NCI-H345 treated with DMSO at 0.1 percent for 48 hours (cell line): ENCODE measurements at regions not wholly inside any gene's neighbourhood (a gene's known extent, or its start where the extent isn't known, plus 50 kb on each side); places are given as distances from the start of the nearest gene placed in this dataset.
"Not testable (repeated sequence)": the region's sequence is repeated elsewhere in the genome, so short reads cannot be mapped to it uniquely, and the experiment has no call there.

Experiments used
- DNase-seq: peaks from one replicate; lab custom pipeline; 2025; ENCODE audit not compliant: unreplicated experiment; lab: John Stamatoyannopoulos, UW

DNA sequence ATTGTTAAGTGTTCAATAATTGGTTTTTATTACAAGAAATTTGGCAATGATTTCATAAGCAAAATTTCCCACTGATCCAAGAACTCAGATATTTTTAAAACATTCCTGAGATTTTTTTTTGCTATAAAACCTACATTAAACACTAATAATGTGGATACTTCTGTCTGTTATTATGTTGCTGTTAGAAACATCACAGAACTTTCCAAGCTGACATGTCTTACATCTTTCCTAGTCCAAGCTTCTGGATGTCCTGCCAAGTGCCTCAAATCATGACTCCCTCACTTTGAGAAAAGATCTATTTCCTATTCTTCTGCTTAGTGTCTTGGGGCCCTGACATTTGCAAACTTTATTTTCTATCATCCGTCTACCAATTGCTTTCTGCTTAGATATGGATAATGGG, 110.8 kb downstream of the RFPL4B start:
- no peak for DNase-seq

DNA sequence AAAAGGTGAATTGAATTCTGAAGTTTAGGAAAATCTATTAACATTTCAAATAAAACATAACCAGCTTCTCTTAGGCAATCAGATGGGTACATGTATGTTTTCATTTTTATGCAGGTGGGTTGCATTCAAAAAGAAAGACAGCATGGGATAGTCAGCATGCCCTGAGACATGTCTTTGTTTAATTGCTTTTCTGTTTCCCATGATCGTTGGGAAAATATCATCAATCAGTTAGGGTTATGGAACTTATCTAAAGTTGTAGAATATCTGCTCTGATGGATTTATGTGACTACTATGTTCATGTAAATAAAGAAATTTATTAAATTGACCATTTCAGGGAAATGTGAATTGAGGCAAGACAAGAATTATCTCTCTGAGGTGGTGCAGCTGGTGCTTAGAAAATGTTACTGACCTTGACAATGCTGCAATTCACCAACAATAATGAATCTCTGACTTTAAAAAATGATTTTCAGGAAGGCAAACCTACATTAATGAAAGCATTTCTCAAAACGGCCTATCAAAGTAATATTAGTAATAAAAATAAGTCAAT, 112.7 kb downstream of the RFPL4B start:
- DNase-seq: no peak

DNA sequence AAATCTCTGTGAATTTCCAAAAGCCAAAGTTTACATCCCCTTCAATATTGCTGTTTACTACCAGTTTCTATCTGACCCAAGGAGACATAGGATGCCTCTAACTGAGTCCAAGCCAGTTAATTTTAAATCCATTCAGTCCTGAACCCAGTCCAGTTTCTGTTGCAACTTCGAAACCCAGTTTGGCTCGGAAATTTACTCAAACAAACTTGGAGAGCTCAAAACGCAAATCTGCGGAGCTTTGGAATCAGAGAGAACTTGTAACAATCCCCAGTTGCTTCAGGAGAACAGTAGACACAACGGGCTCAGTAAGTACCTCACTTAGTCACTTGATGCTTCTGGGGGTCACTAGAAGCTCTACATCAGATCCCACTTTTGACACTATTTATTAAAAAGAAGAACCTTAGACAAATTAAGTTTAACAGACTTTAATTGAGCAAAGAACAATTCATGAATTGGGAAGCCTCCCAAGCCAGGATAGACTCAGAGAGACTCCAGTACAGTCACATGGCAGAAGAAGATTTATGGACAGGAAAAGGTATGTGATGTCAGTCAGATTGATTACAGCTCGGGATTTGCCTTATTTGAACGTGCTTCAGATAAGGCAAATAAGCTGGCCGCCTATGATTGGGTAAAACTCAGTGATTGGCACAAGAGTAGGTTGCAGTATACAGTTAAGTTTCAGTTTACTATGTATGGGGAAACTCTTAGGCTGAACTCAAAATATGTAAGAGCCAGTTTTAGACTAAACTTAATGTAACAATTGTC, 118.0 kb downstream of the RFPL4B start:
- no peak for DNase-seq

DNA sequence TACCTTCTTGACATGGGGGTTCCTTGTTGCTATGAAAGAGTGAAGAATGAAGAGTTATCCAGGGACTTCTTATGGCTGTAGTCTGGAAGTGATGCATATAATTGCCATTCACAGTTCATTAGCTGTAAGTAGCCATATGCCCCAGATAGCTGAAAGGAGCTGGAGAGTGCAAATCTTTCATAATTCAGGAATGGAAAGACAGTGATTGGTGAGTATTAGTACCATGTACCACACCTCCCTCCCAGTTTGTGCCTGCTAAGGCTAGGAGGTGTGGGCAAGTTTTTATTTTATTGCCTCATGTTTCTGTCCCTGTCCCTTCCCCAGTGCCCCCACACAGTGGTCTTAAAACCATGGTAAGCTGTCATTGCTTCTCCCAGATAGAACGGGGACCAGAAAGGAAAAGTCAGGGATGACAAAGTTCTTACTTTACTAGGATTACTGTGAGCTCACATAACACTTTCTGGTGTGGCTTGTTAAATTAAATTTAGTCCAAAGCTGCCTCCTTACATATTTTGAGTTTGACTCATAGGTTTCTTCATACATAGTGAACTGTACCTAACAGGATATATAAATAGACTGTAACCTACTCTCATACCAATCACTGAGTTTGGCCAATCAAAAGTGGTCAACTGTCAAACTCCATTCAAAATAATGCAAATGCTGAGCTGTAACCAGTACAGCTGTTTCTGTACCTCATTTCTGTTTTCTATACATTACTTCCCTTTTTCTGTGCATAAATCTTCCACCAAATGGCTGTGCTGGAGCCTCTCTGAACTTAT, 119.4 kb downstream of the RFPL4B start:
- DNase-seq: no peak

DNA sequence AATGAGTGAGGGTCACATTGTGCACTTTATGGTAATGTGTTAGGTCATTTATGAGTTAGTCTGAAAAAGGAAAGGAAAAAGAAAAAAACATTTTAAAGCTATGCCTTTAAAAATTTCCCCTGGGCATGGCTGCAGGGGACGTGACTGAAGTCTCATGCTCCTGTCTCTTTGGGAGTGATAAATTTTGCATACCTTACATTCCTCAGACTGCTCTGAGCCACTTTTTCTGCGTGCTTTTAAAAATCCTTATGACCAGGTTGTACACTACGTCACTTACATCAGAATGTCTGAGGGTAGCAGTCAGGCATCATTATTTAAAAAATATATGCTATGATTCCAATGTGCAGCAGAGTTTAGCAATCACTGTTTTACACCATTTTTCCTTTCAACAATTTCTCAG, 121.2 kb downstream of the RFPL4B start:
- no peak for DNase-seq

DNA sequence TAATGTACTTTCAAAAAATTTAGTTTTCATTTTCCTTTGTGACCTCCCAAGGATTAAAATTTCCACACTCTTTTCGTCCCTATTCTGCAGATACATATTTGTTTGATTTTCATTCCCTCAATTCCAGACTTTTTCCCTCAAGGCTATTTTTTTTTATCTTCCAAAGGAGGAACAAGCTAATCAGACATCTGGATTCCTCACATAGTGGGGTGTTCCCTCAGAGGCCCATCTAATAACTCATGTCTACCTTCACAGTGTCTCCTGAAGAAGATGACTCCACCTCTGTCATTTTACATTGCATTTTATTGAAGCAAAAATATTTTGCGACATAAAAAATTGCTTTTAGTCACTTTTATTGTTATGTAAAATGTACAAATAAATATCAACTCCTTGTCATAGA, 122.2 kb downstream of the RFPL4B start:
- DNase-seq: no peak

DNA sequence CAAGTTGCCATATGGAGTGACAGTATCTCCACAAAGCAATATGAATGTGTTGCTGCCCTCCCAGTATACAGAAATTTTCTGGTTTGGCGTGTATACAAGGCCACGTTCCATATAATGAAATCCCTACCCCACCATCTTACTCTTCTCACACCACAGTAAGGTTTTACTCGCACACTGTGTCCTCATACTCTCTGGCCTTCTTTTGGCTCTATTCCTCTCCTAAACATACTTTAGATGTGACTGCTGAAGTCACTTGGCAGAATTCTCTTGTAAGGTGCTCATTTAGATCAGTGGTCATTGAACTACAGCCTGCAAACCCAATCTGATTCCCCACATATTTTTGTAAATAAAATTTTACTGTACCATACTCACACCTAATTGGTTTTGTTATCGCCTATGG, 123.2 kb downstream of the RFPL4B start:
- DNase-seq: no peak

DNA sequence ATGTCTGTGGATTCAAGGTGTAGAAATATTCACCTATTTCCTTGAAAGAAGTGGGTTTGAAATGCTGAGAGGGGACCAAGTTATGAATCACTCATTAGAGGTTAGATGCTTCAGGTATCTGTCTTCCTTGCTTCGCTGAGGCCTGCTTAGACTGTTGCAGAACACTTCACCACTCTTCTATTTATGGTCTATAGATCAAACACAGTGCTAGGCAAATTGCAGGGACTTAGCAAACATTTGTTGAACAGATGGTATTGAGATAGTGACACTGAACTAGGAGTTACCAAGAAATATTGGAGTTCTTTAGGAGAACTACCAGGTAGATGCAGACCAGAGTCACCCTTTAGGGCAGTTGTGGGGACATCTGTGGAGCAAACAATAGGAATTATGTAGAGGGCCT, 123.8 kb downstream of the RFPL4B start:
- DNase-seq: no peak

DNA sequence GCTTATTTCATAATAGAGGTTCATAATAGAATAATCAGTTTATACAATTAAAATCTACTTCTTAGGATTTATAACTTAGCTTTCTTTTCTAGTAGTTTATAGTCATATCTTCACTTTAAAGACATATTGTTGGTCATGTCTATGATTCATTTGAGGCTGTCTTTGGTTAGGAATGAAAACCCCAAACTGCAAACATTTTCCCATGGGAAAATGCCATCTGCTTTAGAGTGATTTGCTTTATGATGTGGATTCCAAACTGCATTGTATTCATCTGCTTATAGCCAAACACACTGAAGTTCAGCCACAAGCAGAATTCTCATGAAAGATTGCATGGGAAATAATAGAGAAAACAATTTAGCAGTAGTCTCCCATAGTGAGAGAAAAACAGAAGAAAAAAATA, 128.0 kb downstream of the RFPL4B start:
- no peak for DNase-seq

DNA sequence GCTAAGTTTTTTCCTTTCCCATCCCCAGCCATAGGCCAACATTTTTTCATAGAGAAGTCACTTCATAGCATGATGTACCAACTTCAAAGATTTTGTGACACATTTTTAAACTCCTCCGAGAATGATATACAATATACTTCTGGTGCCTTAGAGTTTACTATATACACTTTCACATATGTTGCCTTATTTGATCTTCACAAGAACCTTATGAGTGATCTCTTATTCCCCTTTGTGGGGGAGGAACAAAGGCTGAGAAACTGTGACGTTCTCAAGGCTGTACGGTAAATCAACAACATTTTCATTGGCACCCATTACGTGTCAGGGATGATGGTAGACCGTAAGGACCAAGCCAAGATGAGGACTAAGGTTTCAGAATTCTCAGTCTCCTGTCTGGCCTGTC, 130.0 kb downstream of the RFPL4B start:
- DNase-seq: no peak

DNA sequence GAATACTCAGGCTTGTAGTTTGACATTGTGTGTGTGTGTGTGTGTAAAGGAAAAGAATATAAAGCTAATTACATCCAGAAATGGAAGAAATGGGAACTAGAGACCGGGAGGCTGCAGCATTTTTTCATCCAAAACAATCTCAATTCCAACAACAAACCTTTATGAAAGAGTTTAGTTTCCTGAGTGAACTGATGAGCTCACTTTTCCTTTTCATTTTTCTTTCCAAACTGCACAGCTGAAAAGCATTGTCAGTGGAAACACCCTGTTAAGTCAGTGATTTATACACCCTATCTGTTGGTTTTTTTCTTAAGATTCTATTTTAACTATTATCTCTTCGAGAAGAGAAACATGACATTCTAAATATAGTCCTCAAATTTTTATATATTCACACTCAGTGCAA, 130.9 kb downstream of the RFPL4B start:
- DNase-seq: no peak

DNA sequence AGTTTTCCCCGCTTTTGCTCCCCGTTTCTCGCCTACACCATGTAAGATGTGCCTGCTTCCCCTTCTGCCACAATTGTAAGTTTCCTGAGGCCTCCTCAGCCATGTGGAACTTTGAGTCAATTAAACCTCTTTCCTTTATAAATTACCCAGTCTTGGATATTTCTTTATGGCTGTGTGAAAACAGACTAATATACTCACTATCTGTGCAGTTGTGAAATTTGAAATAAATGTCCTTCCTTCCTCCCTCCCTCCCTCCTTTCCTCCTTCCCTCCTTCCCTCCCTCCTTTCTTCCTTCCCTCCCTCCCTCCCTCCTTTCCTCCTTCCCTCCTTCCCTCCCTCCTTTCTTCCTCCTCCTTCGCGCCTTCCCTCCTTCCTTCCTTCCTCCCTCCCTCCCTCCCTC, 132.8 kb downstream of the RFPL4B start:
- DNase-seq: not testable (repeated sequence)

DNA sequence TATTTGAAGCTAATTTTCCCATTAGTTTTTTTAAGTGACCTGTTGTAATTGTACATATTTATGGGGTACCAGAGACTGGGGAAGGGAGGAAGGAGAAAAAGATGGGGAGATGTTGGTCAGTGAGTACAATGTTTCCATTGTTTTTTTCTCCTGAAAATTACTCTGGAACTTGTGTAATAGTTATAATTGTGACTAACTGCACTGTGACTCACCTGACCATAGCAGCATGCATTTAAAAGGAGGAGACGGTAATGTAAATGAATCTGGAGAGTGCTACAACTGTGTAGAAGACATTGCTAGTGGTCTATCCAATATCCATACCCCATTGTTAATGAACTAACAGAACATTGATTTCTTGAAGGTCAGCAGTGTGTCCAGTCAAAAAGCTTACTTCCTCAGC, 133.4 kb downstream of the RFPL4B start:
- DNase-seq: no peak

DNA sequence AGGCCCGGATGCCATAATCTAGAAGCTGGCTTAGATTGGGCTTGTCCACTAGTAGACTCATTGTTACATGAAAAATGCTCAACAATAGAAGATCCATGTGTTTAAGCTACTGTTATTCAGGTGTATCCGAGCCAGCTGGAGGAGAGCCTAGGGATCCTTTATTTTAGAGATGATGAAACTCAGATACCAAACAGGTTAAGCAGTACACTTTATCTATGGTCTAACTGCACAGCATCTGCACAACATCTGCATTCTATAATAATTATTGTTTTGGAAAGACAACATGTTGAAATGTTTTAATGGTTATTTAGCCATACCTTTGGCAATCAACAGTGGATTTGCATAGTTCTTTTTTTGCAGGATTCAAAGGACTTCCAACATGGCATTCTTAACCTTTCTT, 134.1 kb downstream of the RFPL4B start:
- DNase-seq: no peak

DNA sequence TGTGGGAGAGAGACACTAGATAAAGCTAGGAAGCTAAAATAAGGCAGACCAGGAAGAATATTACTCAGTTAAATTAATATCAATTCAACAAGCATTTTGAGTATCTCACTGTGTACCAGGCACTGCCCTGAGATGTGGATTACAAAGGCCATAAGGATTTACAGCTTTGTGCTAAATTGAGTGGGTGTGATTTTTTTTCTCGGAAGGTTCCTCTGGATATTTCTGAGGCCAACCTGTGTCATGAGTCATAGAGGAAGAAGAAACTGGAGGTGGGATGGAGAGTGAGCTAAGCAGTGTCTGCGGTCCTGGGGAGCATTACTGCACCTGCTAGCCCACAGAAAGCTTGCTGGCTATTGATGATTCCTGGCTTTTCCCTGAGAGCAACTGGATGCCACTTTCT, 135.2 kb downstream of the RFPL4B start:
- DNase-seq: no peak

DNA sequence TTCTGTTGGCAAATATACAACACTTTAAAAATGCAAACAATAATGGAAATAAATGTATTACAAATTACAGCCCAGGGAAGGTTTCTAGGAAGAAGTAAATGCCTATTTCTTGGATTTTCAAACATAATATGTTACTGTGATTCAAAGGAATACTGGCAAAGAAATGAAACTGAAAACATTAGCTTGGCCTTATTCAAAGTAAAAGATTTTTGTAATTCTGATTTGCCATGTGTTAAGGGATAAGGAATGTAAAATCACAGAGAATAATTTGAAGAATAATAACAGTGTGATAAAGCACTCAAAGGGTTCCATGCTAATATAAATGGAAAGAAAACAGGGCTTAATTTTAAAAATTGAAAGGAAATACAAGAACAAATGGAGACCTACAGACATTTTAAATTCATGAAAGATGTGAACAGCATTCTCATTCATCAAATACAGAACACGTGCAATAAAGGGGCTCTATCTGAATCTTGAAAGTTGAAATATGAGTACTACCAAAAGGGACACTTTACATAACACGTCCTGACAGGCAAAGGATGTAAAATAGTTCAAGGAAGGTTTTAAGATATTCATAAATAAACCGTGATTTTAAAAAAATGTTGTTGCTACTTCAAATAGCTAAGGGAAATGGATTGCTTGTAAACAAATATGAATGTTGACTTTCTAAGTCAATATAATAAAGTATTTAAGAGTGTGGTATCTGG, 138.1 kb downstream of the RFPL4B start:
- no peak for DNase-seq

DNA sequence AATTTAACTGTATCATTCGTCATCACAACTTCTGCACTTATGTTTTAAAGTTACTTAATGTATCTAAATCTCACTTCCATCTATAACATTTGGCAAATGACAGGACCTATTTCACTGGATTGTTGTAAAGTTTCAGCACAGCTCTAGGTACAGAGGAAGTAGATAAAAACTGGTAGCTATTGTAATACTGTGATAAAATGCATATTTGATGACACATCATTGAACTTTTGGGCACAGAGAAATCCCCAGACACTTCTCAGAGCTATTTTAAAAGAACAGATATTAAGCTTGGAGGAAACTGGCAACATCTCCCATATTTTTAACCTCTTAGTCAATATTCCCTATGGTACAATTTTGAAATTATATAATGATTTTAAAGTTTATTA, 138.7 kb downstream of the RFPL4B start:
- no peak for DNase-seq

DNA sequence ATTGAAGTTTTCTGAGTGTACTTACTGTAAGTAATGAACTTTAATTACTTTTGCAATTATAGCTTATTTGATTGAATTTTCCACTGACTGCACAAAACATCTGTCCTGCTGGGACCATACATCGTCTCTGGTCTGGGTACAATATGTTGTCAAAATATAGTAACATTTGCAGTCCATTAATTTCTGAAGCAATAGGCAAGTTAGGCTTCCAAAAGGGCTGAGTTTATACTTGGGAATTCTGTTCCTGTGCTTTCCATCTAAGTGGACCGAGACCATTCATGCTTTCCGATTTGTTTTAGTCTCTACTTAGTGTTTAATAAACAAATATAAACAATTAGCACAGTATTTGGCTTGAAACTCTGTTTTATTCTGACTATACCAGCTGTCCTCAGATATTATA, 139.3 kb downstream of the RFPL4B start:
- no peak for DNase-seq

DNA sequence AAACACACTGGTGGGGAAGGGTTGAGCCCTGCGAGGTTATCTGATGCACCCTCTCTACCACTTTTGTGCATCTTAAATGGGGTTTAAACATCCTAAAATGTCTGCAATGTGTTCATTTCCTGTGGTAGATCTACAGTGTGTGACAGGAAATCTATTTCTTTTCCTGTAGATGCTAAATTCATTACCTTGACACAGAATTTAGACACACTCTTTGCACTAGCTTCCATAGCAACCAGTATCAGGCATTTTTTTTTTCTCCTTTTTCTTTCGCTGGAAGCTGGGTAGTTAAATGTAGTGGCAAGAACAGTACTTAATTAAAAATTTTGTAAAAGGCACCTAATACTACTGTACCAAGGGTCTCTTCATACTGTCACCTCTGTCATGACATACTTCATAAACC, 141.1 kb downstream of the RFPL4B start:
- DNase-seq: no peak

DNA sequence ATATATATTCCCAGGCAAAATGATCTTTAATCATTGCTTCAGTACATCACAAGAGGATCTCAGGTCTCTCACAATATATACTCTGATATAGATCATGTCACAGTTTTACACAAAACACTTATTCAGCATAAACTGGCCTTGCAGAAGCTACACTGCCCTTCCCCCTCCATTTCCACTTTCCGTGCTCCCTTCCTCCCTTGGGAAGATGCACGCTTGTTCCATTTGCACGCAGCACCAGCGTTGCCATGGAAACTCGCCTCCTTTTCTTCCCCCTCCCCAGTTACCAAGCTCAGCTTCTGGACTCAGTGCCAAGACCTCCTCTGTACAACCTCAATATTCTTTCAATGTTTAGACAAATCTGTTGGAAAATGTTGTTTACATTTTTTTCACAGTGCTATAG, 154.6 kb downstream of the RFPL4B start:
- DNase-seq: no peak

DNA sequence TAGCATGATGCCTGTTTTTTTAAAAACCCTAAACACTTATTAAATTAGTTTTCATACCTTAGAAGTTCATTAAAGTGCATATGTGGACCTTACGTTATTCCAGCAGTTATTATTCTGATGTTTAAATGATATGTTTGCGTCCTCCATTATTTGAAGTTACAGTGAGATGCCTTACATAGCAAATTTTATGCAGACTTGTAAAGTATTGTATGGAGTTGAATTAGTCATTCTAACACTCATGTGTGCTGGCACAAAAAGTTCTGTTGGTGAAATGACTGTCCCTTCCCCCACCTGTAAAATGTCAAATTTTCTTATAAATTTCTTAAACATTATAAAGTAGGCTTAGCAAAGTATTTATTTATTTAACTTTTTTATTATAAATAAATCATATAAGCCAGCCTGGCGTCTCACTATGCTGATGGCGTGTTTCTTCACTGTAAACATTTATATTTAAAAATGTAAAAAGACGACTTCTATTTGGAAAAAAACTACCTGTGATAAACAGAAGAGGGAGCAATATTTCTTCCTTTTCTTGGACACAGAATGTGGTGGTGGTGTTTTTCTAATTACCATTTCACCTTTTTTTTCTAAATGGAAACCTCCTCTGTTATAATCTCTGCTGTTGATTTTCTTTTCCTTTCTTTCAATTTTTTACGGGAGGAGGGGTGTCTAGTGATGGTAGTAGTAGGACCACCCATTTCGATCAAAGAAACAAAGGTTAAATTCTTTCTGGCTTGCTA, 155.4 kb downstream of the RFPL4B start:
- DNase-seq: no peak
